GM23248 (cell line): ENCODE measurements at regions not wholly inside any gene's neighbourhood (a gene's known extent, or its start where the extent isn't known, plus 50 kb on each side); places are given as distances from the start of the nearest gene placed in this dataset.

ENCODE experiments used
- DNase-seq: peaks from one replicate; pipeline ENCODE4 v3.0.0-alpha.2; 2015
- H2AFZ ChIP-seq: fragments of 200-600 bp; sonication (generic); 2 replicates; pipeline ENCODE4 v1.6.1; 2016; ENCODE audit warnings: antibody characterized with exemption
- H3F3A ChIP-seq: fragments of 200-600 bp; sonication (generic); 2 replicates; pipeline ENCODE4 v1.6.1; 2016; ENCODE audit warnings: mild to moderate bottlenecking, antibody characterized with exemption, mixed run types; ENCODE audit not compliant: insufficient read depth
- H3K27ac ChIP-seq: fragments of 200-600 bp; sonication (generic); 2 replicates; pipeline ENCODE4 v1.5.1; 2016; ENCODE audit warnings: mild to moderate bottlenecking
- H3K27me3 ChIP-seq: fragments of 200-600 bp; sonication (generic); replicated peaks from 2 replicates; pipeline ENCODE4 v1.6.1; 2016; ENCODE audit warnings: mild to moderate bottlenecking; ENCODE audit not compliant: insufficient read depth
- H3K36me3 ChIP-seq: fragments of 200-600 bp; sonication (generic); 2 replicates; pipeline ENCODE4 v1.6.1; 2016; ENCODE audit warnings: low read depth, mild to moderate bottlenecking
- H3K4me1 ChIP-seq: fragments of 200-600 bp; sonication (generic); 2 replicates; pipeline ENCODE4 v1.6.1; 2016; ENCODE audit warnings: mild to moderate bottlenecking; ENCODE audit not compliant: insufficient read depth
- H3K4me2 ChIP-seq: fragments of 200-600 bp; sonication (generic); one replicate; pipeline ENCODE4 v1.6.1; 2016; ENCODE audit warnings: mild to moderate bottlenecking; ENCODE audit not compliant: unreplicated experiment
- H3K4me3 ChIP-seq: fragments of 200-600 bp; sonication (generic); 2 replicates; pipeline ENCODE4 v1.5.1; 2016; ENCODE audit warnings: mild to moderate bottlenecking
- H3K79me2 ChIP-seq: fragments of 200-600 bp; sonication (generic); 2 replicates; pipeline ENCODE4 v1.6.1; 2016; ENCODE audit warnings: mild to moderate bottlenecking; ENCODE audit not compliant: insufficient read depth
- H3K9ac ChIP-seq: fragments of 200-600 bp; sonication (generic); 2 replicates; pipeline ENCODE4 v1.6.1; 2016; ENCODE audit warnings: mild to moderate bottlenecking
- H3K9me2 ChIP-seq: fragments of 200-600 bp; sonication (generic); 2 replicates; pipeline ENCODE4 v1.6.1; 2016; ENCODE audit warnings: mixed run types, mild to moderate bottlenecking, moderate library complexity; ENCODE audit not compliant: insufficient read depth
- H3K9me3 ChIP-seq: fragments of 200-600 bp; sonication (generic); one replicate; pipeline ENCODE4 v1.6.1; 2017; ENCODE audit warnings: low read depth
- H4K20me1 ChIP-seq: fragments of 200-600 bp; sonication (generic); 2 replicates; pipeline ENCODE4 v1.6.0; 2016; ENCODE audit not compliant: insufficient read depth
- EZH2 ChIP-seq: fragments of 200-600 bp; sonication (generic); IDR thresholded peaks from 2 replicates; pipeline ENCODE4 v1.6.1; 2018; ENCODE audit warnings: antibody characterized with exemption, mild to moderate bottlenecking; ENCODE audit not compliant: insufficient read depth, poor library complexity, severe bottlenecking
- EZH2phosphoT487 ChIP-seq: fragments of 200-600 bp; sonication (generic); IDR thresholded peaks from 2 replicates; pipeline ENCODE4 v1.6.1; 2018; ENCODE audit warnings: antibody characterized with exemption, moderate library complexity, mild to moderate bottlenecking, low read depth; ENCODE audit not compliant: insufficient read depth
- whole genome bisulfite sequencing, 2 experiments: methylation state at CpG; one replicate each; pipeline ENCODE4 v1.1.6; 2015 to 2017; ENCODE audit warnings: low lambda C conversion rate in 2 of 2, low coverage in 1 of 2; ENCODE audit errors: missing lambda C conversion rate in 2 of 2; 5-methylcytosine and 5-hydroxymethylcytosine counted together
- in situ Hi-C: fragments of 300-500 bp; cut with MboI; formaldehyde crosslinking; loops from 2 replicates; pipeline ENCODE4 v1.15.0; 2020

DNA sequence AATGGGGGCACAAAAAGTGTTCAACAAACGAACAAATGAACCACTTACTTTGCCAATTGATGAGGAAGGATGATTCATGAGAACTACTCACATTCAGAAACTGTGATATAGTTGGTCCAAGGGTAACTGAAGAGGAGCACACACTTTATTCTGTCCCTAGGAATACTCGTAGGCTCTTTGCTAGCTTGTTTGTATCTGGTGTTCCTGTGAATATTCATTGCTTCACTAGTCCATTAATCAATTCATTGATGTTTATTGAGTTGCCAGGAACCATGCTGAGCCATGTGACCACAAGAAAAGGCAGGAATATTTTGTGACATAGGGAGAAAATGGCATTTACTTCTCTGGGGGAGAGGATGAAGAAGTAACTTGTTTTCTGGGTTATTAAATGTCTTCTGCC, 338.3 kb downstream of the IL20RB start:
- DNase-seq = no peak
- no peak overlapping the region for H2AFZ ChIP-seq
- no peaks in the 10 kb centered on the region for H3K9me3 ChIP-seq
- no peaks in the 10 kb centered on the region for H3K36me3 ChIP-seq
- H3K27ac ChIP-seq = no peak overlapping the region
- H3K9me2 ChIP-seq = no peaks in the 10 kb centered on the region
- in situ Hi-C loops = no loop called here
- H4K20me1 ChIP-seq = no peaks in the 10 kb centered on the region
- H3K4me1 ChIP-seq = no peaks in the 10 kb centered on the region
- H3F3A ChIP-seq = no peaks in the 10 kb centered on the region
- WGBS, 2 experiments = 6 to 8% methylated on average over 2 of the region's 2 CpGs
- no peak for TF ChIP-seq EZH2
- TF ChIP-seq EZH2phosphoT487 = no peak
- no peak overlapping the region for H3K4me2 ChIP-seq
- no peak overlapping the region for H3K4me3 ChIP-seq
- no peak overlapping the region for H3K9ac ChIP-seq
- no peaks in the 10 kb centered on the region for H3K79me2 ChIP-seq
- H3K27me3 ChIP-seq = no peaks in the 10 kb centered on the region

GRCh38 chr3:137297770-137298169, 340.0 kb downstream of the IL20RB start:
- no peaks in the 10 kb centered on the region for H3K9me3 ChIP-seq
- in situ Hi-C loops = no loop called here
- no peak for DNase-seq

GRCh38 chr3:137300703-137301102, 342.9 kb downstream of the IL20RB start:
- Histone ChIP-seq H3K4me1 (no peaks in the 10 kb centered on the region), H3F3A (no peaks in the 10 kb centered on the region), H4K20me1 (no peaks in the 10 kb centered on the region), H3K9ac (no peak overlapping the region), H3K27me3 (no peaks in the 10 kb centered on the region), H3K9me3 (no peaks in the 10 kb centered on the region), H3K36me3 (no peaks in the 10 kb centered on the region), H3K4me3 (no peak overlapping the region), H3K79me2 (no peaks in the 10 kb centered on the region), H3K4me2 (no peak overlapping the region), H3K9me2 (no peaks in the 10 kb centered on the region), H2AFZ (no peak overlapping the region), H3K27ac (no peak overlapping the region)
- no peak for TF ChIP-seq EZH2
- no peak for TF ChIP-seq EZH2phosphoT487
- in situ Hi-C loops = no loop called here
- DNase-seq = no peak
- WGBS, 2 experiments = 19 to 28% methylated on average over 2 of the region's 2 CpGs

More at GRCh38 chr3:137297770-137298169, 340.0 kb downstream of the IL20RB start:
- no peaks in the 10 kb centered on the region for H3K9me2 ChIP-seq
- no peak overlapping the region for H3K9ac ChIP-seq
- H4K20me1 ChIP-seq = no peaks in the 10 kb centered on the region
- H3K27ac ChIP-seq = no peak overlapping the region
- H3K79me2 ChIP-seq = no peaks in the 10 kb centered on the region
- H3K4me1 ChIP-seq = no peaks in the 10 kb centered on the region
- WGBS, 2 experiments = 19 to 50% methylated on average over 1 of the region's 1 CpG
- H3K4me2 ChIP-seq = no peak overlapping the region
- no peaks in the 10 kb centered on the region for H3K36me3 ChIP-seq
- no peak for TF ChIP-seq EZH2phosphoT487
- no peaks in the 10 kb centered on the region for H3K27me3 ChIP-seq
- H3F3A ChIP-seq = no peaks in the 10 kb centered on the region
- no peak overlapping the region for H3K4me3 ChIP-seq
- H2AFZ ChIP-seq = no peak overlapping the region

DNA sequence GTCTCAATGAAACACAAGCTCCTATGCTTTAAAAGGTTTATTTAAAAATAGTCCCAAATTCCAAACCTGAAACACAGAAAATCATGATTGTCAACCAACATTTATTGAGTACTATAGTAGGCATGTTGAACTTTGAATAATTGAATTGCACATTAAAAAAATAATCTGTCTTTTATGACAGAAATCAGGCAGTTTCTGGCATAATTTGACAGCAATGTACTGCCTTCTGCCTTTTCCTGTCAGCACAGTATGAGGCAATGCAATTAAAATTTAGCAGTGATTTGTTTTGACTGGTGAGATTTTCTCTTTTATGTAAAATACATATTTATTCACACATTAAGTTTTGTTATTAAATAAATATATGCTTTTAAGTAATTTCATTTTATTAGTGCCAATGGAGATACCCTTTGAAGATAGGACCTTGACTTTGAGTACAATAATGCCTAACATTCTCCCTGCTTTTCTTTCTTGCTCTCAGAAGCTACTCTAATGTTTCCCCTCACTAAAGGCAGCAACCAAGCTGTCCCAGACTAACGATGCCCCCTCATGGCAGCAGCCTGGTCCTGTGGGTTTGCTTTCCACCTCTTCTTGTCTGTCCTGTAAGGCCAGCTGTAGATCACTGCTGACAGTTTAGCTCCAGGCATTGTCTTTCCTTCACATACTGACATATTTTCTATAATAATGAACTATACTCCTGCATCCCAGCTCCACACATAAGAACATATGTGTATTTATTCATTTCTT, 346.7 kb downstream of the IL20RB start:
- Histone ChIP-seq H3K4me2 (no peak overlapping the region), H3K9me2 (no peaks in the 10 kb centered on the region), H3K79me2 (no peaks in the 10 kb centered on the region), H2AFZ (no peak overlapping the region), H3K27me3 (no peaks in the 10 kb centered on the region), H3K9me3 (no peaks in the 10 kb centered on the region), H3F3A (no peaks in the 10 kb centered on the region), H4K20me1 (no peaks in the 10 kb centered on the region), H3K4me3 (no peak overlapping the region), H3K36me3 (no peaks in the 10 kb centered on the region), H3K4me1 (no peaks in the 10 kb centered on the region), H3K9ac (no peak overlapping the region), H3K27ac (no peak overlapping the region)
- TF ChIP-seq EZH2phosphoT487 = no peak
- no peak for TF ChIP-seq EZH2
- no peak for DNase-seq
- in situ Hi-C loops = no loop called here
- 7 to 8% methylated on average over 1 of the region's 1 CpG for WGBS, 2 experiments

DNA sequence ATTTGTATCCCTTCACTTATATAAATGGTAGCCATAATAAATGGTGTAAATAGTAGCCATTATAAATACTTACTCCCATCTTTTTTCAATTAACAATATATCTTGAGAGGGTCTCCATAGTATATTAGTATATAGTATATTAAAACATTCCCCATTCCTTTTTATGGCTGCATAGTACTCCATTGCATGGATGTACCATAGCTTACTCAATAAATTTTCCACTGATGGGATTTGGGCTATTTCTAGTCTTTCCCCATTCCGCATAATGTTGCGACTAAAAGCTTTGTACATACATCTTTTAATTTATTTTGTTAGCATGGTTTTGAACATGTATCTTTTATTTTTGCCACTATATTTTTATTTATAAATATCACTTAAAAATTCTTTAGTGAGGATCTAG, 366.3 kb downstream of the IL20RB start:
- Histone ChIP-seq H3K27me3 (no peaks in the 10 kb centered on the region), H2AFZ (no peak overlapping the region), H3K4me3 (no peak overlapping the region), H4K20me1 (no peaks in the 10 kb centered on the region), H3F3A (no peaks in the 10 kb centered on the region), H3K4me1 (no peaks in the 10 kb centered on the region), H3K9ac (no peak overlapping the region), H3K9me2 (no peaks in the 10 kb centered on the region), H3K9me3 (no peaks in the 10 kb centered on the region), H3K4me2 (no peak overlapping the region), H3K36me3 (no peaks in the 10 kb centered on the region), H3K27ac (no peak overlapping the region), H3K79me2 (no peaks in the 10 kb centered on the region)
- WGBS, 2 experiments = 69 to 84% methylated on average over 2 of the region's 2 CpGs
- no peak for DNase-seq
- TF ChIP-seq EZH2phosphoT487 (no peak), EZH2 (no peak)
- in situ Hi-C loops = no loop called here
